ENCODE measurements at regions not wholly inside any gene's neighbourhood (a gene's known extent, or its start where the extent isn't known, plus 50 kb on each side); places are given as distances from the start of the nearest gene placed in this dataset.

DNA sequence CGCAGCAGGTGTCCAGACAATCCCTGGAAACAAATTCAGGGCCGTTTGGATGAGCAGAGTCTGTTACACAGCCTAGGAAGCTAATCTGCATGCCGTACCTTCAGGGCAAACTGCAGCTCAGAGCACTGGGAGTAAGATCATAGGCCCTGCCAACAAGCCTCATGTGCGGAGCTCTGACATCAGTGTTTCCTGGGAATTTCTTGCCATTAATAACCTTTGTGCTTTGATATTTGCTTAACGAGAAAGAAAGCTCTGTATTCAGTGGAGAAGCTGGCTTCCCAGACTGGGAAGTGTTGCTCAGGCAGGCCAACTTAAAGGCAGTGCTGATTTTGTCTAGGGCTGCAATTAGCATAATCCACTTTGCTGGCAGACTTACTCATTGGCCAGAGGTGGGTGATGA is 116.1 kb upstream of the KLHL25 start:
- no peak for TF ChIP-seq EZH2 (IDR thresholded peaks at IDR 0.05)
- no peak for TF ChIP-seq POLR2AphosphoS5 (IDR thresholded peaks at IDR 0.05; ENCODE audit: borderline replicate concordance, low read depth, low read length)
- no peak for TF ChIP-seq FOXP2 (optimal IDR thresholded peaks at IDR 0.05; ENCODE audit: control extremely low read depth, extremely low read length, insufficient read depth)

Data from SK-N-MC (cell line).